HG02885 (cell line): ENCODE measurements at regions not wholly inside any gene's neighbourhood (a gene's known extent, or its start where the extent isn't known, plus 50 kb on each side); places are given as distances from the start of the nearest gene placed in this dataset.
"Not testable (repeated sequence)": the region's sequence is repeated elsewhere in the genome, so short reads cannot be mapped to it uniquely, and the experiment has no call there.

Experiments used
- ATAC-seq: cut with Tn5 transposase; IDR thresholded peaks from one replicate; pipeline ENCODE4 v1.9.1; 2021; ENCODE audit warnings: mild to moderate bottlenecking; ENCODE audit not compliant: unreplicated experiment, poor library complexity

DNA sequence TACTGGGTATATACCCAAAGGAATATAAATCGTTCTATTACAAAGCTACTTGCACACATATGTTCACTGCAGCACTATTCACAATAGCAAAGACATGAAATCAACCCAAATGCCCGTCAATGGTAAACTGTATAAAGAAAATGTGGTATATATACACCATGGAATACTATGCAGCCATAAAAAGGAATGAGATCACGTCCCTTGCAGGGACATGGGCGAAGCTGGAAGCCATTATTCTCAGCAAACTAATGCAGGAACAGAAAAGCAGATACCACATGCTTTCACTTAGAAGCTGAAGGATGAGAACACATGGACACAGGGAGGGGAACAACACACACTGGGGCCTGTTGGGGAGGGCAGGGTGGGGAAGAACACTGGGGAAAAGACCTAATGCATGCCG, 1740.0 kb upstream of the RAG2 start:
- not testable (repeated sequence) for ATAC-seq

GRCh38 chr11:38332046-38332445, 1734.0 kb upstream of the RAG2 start:
- ATAC-seq, result no peak

DNA sequence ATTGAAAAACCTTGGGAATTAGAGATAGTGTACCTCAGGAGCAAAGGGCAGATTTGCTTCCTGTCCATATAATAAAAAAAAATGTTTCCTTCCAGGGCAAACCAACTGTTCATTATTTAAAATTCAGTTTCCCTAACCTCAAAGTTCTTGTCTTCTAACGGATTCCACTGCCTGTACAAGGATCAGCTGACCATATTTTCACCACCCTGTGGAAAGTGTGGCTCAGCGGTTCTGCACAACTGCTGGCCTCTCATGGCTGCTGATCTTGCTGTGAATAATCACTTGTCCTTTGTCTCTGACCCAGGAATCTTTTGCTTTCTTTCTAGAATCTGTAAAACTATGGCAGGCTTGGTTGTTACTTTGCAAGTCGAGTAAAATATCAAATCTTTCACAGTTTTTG, 1732.5 kb upstream of the RAG2 start:
- ATAC-seq, result no peak

DNA sequence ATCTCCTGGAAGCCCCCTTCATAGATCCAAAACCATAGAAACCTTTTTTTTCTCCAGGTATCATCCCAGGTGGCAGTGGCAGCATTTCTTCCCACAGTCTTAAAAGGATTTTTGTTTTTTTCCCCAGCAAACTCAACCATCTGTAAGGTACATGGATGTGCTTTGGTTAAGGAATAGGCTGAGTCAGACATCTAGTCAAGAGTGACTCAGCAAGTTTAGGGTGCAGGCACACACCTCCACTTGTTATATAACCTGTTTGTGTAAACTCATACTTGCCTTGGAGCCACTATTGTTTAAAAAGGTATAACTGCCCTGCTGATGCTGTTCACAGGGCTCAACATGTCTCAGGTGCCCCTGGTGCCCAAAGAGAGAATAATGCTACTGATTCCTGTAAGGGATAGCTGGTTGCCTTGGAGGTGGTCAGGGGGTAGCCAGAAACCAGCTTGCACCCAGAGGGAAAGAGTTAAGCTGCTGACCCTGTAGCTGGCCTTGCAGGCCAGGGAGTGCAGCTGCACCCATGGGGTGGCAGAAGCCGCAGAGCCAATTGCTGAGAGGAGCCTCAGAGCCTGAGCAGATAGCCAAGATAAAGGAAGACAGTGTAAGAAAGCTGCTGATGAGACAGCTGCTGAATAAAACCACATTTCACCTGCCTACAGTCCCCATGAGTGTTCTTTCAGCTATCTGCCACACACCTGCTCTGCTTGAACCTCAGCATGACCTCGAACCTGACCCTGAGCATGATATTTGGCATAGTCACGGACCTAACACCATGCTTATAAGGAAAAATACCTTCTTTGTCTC, 1726.1 kb upstream of the RAG2 start:
- no peak for ATAC-seq

- ATAC-seq, result no peak
Observed at GRCh38 chr11:38315151-38315550, 1717.1 kb upstream of the RAG2 start.

GRCh38 chr11:38307455-38307854, 1709.4 kb upstream of the RAG2 start:
- no peak for ATAC-seq

DNA sequence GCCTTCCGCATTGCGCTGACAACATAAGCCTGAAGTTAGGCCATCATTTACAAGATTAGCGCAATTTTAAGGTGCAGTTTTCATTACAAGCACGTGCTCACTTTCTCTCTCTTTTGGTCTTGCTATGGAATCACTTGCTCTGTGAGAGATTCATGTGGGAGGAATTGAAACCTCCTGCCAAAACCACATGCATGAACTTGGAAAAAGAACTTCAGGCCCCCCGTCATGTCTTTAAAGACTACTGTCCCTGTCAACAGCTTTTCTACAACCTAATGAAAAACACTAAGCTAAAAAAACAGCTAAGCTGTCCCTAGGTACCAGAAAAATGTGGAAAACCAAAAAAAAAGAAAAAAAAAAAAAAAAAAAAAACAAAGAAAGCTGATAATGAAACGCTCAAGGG, 1707.6 kb upstream of the RAG2 start:
- no peak for ATAC-seq

- no peak for ATAC-seq
Observed at GRCh38 chr11:38304926-38305325, 1706.9 kb upstream of the RAG2 start.

GRCh38 chr11:38302564-38302963, 1704.5 kb upstream of the RAG2 start:
- no peak for ATAC-seq

DNA sequence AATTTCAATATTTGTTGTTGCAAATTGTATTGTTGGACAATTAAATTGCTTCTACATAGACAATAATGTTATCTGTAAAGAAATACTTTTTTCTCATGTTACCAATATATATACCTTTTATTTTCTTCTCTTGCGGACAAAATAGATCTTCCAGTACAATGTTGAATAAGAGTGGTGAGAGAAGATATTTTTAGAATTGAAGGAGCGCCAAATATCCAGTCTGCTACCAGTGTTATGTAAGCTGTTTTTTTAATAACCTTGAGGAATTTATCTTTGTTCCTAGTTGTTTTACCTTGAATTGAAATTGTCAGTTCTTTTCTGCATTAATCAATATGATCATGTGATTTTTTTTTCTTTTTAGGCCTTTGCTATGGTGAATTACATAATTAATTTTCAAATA, 1702.5 kb upstream of the RAG2 start:
- no peak for ATAC-seq

DNA sequence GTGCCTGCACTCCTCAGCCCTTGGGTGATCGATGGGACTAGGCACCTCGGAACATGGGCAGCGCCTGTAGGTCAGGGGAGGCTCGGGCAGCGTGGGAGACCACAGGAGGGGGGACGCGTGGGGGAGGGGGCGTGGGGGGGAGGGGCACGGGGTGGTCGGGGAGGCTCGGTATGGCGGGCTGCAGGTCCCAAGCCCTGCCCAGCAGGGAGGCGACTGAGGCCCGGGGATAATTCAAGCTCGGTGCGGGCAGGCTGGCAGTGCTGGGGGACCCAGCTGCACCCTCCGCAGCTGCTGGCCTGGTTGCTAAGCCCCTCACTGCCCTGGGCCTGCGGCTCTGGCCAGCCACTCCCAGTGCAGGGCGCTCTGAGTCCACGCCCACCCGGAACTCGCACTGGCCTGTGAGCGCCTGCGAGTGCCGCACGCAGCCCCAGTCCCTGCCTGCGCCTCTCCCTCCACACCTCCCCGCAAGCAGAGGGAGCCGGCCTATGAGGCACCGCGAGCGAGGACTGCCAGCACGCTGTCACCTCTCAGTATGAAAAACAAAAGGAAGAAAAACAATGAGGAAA, 1698.3 kb upstream of the RAG2 start:
- no peak for ATAC-seq

DNA sequence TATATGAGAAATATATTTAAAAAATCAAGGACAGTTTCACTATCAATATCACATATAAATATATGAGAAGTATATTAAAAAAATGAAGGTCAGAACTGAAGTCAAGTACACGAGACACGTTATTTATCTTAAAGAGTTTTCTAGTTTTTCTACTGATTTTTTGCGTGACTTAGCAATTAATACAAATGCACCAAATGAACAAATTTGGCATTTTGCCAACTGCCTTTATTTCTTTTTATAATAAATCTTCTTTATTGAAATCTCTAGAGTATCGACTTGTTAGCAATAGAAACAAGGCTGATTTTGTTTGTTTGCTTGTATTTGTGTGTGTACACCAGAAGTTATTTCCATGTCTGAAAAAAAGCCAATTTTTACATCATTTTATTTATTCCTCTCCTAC, 1684.7 kb upstream of the RAG2 start:
- ATAC-seq, result no peak

GRCh38 chr11:38278457-38279141, 1680.6 kb upstream of the RAG2 start:
- ATAC-seq, result no peak

GRCh38 chr11:38274031-38274430, 1676.0 kb upstream of the RAG2 start:
- no peak for ATAC-seq

GRCh38 chr11:38272376-38272775, 1674.3 kb upstream of the RAG2 start:
- no peak for ATAC-seq

GRCh38 chr11:38266691-38267090, 1668.7 kb upstream of the RAG2 start:
- no peak for ATAC-seq

GRCh38 chr11:38256436-38256835, 1658.4 kb upstream of the RAG2 start:
- no peak for ATAC-seq

DNA sequence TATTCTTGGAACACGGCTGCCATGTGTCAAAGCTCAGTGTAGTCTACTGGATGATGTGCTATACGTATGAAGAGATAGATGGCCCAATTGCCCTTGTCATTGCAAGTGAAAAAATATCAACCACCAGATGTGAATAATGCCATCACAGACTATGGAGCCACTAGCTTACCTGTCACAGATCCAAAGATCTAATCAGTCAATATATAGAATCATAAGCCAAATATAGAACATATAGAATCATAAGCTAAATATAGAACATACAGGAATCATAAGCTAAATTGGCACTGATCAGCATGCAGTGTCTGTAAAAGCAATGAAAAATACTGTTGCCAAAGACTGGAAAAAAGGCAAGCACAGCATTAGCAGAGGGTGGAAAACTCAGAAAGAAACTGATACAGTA, 1656.9 kb upstream of the RAG2 start:
- no peak for ATAC-seq

DNA sequence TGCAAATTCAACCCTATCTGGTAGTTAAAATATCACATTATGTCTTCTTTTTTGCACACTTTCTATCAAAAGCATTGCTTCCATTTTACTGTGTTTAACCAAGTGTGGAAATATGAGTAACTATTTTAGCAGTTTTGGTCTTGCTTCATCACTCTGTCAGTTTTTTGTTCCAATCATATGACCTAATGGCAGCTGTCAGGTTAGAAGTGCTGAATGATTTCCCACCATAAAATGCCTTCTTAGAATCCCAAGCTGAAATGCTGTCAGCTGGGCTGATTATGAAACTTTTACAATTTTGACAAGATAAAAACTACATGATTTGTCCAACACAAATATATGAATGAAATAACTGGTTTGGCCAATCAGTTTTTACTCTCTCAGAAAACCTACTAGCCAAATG, 1654.6 kb upstream of the RAG2 start:
- no peak for ATAC-seq

- no peak for ATAC-seq
Observed at GRCh38 chr11:38246451-38246850, 1648.4 kb upstream of the RAG2 start.

GRCh38 chr11:38226684-38227083, 1628.6 kb upstream of the RAG2 start:
- no peak for ATAC-seq

DNA sequence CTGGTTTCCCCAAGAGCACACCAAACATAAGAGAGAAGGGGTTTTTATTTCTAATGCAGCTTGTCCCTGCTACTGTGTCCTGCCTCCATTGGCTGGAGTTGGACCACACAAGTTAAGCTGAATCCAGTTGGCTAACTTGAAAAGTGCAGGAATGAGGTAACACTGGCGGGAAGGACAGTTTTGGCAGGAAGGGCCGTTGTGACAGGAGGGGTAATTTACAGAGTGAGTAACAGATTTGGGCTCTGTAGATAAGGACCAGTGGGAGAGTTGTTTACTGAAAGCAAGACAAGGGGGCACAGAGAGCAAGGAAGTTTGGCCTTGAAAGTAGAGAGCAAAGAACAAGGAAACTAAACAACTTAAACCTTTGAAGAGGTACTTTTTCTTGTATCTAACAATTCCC, 1623.3 kb upstream of the RAG2 start:
- no peak for ATAC-seq
